NCI-H82 treated with DMSO at 0.1 percent for 48 hours (cell line): ENCODE measurements at regions not wholly inside any gene's neighbourhood (a gene's known extent, or its start where the extent isn't known, plus 50 kb on each side); places are given as distances from the start of the nearest gene placed in this dataset.
"Not testable (repeated sequence)": the region's sequence is repeated elsewhere in the genome, so short reads cannot be mapped to it uniquely, and the experiment has no call there.

ENCODE experiments used
- DNase-seq: peaks from one replicate; lab custom pipeline; 2025; ENCODE audit not compliant: unreplicated experiment; lab: John Stamatoyannopoulos, UW

- no peak for DNase-seq
Observed at GRCh38 chr2:62654876-62655359, 50.6 kb upstream of the EHBP1 start.

GRCh38 chr2:62654423-62654791 lies 51.1 kb upstream of the EHBP1 start:
- no peak for DNase-seq

- DNase-seq: no peak
Observed at GRCh38 chr2:62653582-62654422, 51.7 kb upstream of the EHBP1 start.

- DNase-seq: not testable (repeated sequence)
Observed at GRCh38 chr2:62649087-62649486, 56.4 kb upstream of the EHBP1 start.

- DNase-seq: no peak
Observed at GRCh38 chr2:62643100-62643471, 62.4 kb upstream of the EHBP1 start.

GRCh38 chr2:62642429-62643099 lies 62.9 kb upstream of the EHBP1 start:
- DNase-seq: no peak

GRCh38 chr2:62641936-62642335 lies 63.6 kb upstream of the EHBP1 start:
- DNase-seq: no peak

GRCh38 chr2:62641410-62641843 lies 64.1 kb upstream of the EHBP1 start:
- DNase-seq: no peak

- DNase-seq: no peak
Observed at GRCh38 chr2:62631160-62632085, 74.1 kb upstream of the EHBP1 start.

GRCh38 chr2:62630206-62630605 lies 75.3 kb upstream of the EHBP1 start:
- DNase-seq: not testable (repeated sequence)

- DNase-seq: not testable (repeated sequence)
Observed at GRCh38 chr2:62629310-62629709, 76.2 kb upstream of the EHBP1 start.

- no peak for DNase-seq
Observed at GRCh38 chr2:62627667-62628066, 77.8 kb upstream of the EHBP1 start.

- no peak for DNase-seq
Observed at GRCh38 chr2:62624855-62625254, 80.7 kb upstream of the EHBP1 start.

GRCh38 chr2:62616486-62616885 lies 89.0 kb upstream of the EHBP1 start:
- not testable (repeated sequence) for DNase-seq

GRCh38 chr2:62611854-62612253 lies 93.7 kb upstream of the EHBP1 start:
- no peak for DNase-seq

GRCh38 chr2:62605471-62605870 lies 99.5 kb upstream of the TMEM17 start:
- not testable (repeated sequence) for DNase-seq

- DNase-seq: no peak
Observed at GRCh38 chr2:62604336-62604735, 98.3 kb upstream of the TMEM17 start.

- DNase-seq: no peak
Observed at GRCh38 chr2:62603154-62603712, 97.2 kb upstream of the TMEM17 start.

- DNase-seq: not testable (repeated sequence)
Observed at GRCh38 chr2:62599674-62600410, 93.8 kb upstream of the TMEM17 start.

- no peak for DNase-seq
Observed at GRCh38 chr2:62597323-62597722, 91.3 kb upstream of the TMEM17 start.
